CD14-positive monocyte (primary cell): ENCODE measurements at regions not wholly inside any gene's neighbourhood (a gene's known extent, or its start where the extent isn't known, plus 50 kb on each side); places are given as distances from the start of the nearest gene placed in this dataset.

Source experiments
- DNase-seq, 3 donors: peaks; one replicate each; pipeline ENCODE4 v3.0.0-alpha.2; 2011 to 2022
- H2AFZ ChIP-seq: 2 replicates; pipeline ENCODE4 v1.6.0; 2012; ENCODE audit warnings: mild to moderate bottlenecking, low read depth, low read length, inconsistent platforms; ENCODE audit not compliant: insufficient read depth, poor library complexity, severe bottlenecking
- H3K27ac ChIP-seq, 2 donors: 1 replicate in 1 of 2; 2 replicates in 1 of 2; pipeline ENCODE4 v1.5.1; 2012 to 2013; ENCODE audit warnings: low read length in 2 of 2, control low read depth in 1 of 2, inconsistent platforms in 1 of 2, low read depth in 1 of 2, mild to moderate bottlenecking in 1 of 2
- H3K27me3 ChIP-seq, 2 donors: one replicate each; pipeline versions ENCODE4 v1.6.0 to v1.6.1; 2011 to 2013; ENCODE audit warnings: low read length in 2 of 2; ENCODE audit not compliant: control insufficient read depth in 2 of 2, insufficient read depth in 2 of 2
- H3K36me3 ChIP-seq, 2 donors: replicated peaks in 1 of 2; 1 replicate in 1 of 2; 2 replicates in 1 of 2; pipeline versions ENCODE4 v1.5.1 to v1.6.1; 2012 to 2013; ENCODE audit warnings: low read length in 2 of 2, control low read depth in 1 of 2, inconsistent platforms in 1 of 2, mild to moderate bottlenecking in 1 of 2; ENCODE audit not compliant: insufficient read depth in 2 of 2, control insufficient read depth in 1 of 2
- H3K4me1 ChIP-seq, 2 donors: 1 replicate in 1 of 2; 2 replicates in 1 of 2; pipeline versions ENCODE4 v1.5.1 to v1.6.1; 2012 to 2013; ENCODE audit warnings: low read length in 2 of 2, control low read depth in 1 of 2, inconsistent platforms in 1 of 2, mild to moderate bottlenecking in 1 of 2, moderate library complexity in 1 of 2; ENCODE audit not compliant: insufficient read depth in 2 of 2, control insufficient read depth in 1 of 2
- H3K4me2 ChIP-seq: replicated peaks from 2 replicates; pipeline ENCODE3; 2012; ENCODE audit warnings: low read length, moderate library complexity, mild to moderate bottlenecking; ENCODE audit not compliant: poor library complexity, severe bottlenecking; ENCODE audit errors: extremely low read depth
- H3K4me3 ChIP-seq, 3 experiments: fragments of 200-600 bp in 1 of 3; sonication (generic) in 1 of 3; replicated peaks in 1 of 3; 1 replicate in 2 of 3; 2 replicates in 1 of 3; pipeline ENCODE4 v1.5.1; 2011 to 2013; ENCODE audit warnings: low read length in 3 of 3, mild to moderate bottlenecking in 3 of 3, control low read depth in 2 of 3, low read depth in 2 of 3, inconsistent platforms in 1 of 3, moderate library complexity in 1 of 3
- H3K79me2 ChIP-seq: 2 replicates; pipeline ENCODE4 v1.6.0; 2012; ENCODE audit warnings: mild to moderate bottlenecking, control low read depth, inconsistent platforms, low read length, moderate library complexity; ENCODE audit not compliant: insufficient read depth
- H3K9ac ChIP-seq: 2 replicates; pipeline ENCODE4 v1.6.0; 2017; ENCODE audit warnings: low read length, mild to moderate bottlenecking; ENCODE audit not compliant: insufficient read depth, poor library complexity, severe bottlenecking
- H3K9me3 ChIP-seq, 2 donors: replicated peaks in 1 of 2; 1 replicate in 1 of 2; 2 replicates in 1 of 2; pipeline versions ENCODE4 v1.5.1 to v1.6.1; 2012 to 2013; ENCODE audit warnings: low read length in 2 of 2, control low read depth in 1 of 2; ENCODE audit not compliant: control insufficient read depth in 1 of 2, insufficient read depth in 1 of 2
- H4K20me1 ChIP-seq: 2 replicates; pipeline ENCODE4 v1.6.0; 2012; ENCODE audit warnings: mild to moderate bottlenecking, low read length, control low read depth, moderate library complexity; ENCODE audit not compliant: insufficient read depth
- H3K27ac Mint-ChIP-seq, 7 donors: one replicate each; pipeline ENCODE4 v1.8.0; 2020; ENCODE audit warnings: mild to moderate bottlenecking in 7 of 7, mixed read lengths in 7 of 7, moderate library complexity in 6 of 7, inconsistent platforms in 2 of 7
- H3K27me3 Mint-ChIP-seq, 3 donors: one replicate each; pipeline ENCODE4 v1.8.0; 2021 to 2022; ENCODE audit warnings: low read depth in 3 of 3, mild to moderate bottlenecking in 3 of 3, mixed read lengths in 3 of 3, moderate library complexity in 3 of 3, inconsistent platforms in 1 of 3
- H3K36me3 Mint-ChIP-seq, 2 donors: one replicate each; pipeline ENCODE4 v1.8.0; 2020; ENCODE audit warnings: mixed read lengths in 2 of 2, inconsistent platforms in 1 of 2, mild to moderate bottlenecking in 1 of 2
- H3K4me1 Mint-ChIP-seq: one replicate; pipeline ENCODE4 v1.8.0; 2020; ENCODE audit warnings: mild to moderate bottlenecking, mixed read lengths
- H3K4me3 Mint-ChIP-seq, 2 donors: one replicate each; pipeline ENCODE4 v1.8.0; 2020; ENCODE audit warnings: mild to moderate bottlenecking in 2 of 2, mixed read lengths in 2 of 2, moderate library complexity in 1 of 2
- H3K9me3 Mint-ChIP-seq, 7 donors: one replicate each; pipeline ENCODE4 v1.8.0; 2020 to 2022; ENCODE audit warnings: mixed read lengths in 7 of 7, mild to moderate bottlenecking in 6 of 7, moderate library complexity in 6 of 7, inconsistent platforms in 2 of 7
- WGBS: methylation state at CpG from one replicate; pipeline ENCODE4 v1.1.5; 2013; ENCODE audit warnings: missing lambda C conversion rate; ENCODE audit not compliant: insufficient coverage; 5-methylcytosine and 5-hydroxymethylcytosine counted together
- intact Hi-C, 2 donors: fragments of 100-400 bp; cut with micrococcal nuclease; formaldehyde crosslinking; loops; one replicate each; pipeline versions ENCODE4 v1.15.0 to v1.15.1; 2023
- TF ChIP-seq, protein P1 (sequence below): fragments of 200-600 bp; IDR thresholded peaks from one replicate; pipeline ENCODE4 v1.8.0; 2022; ENCODE audit warnings: antibody characterized with exemption, mild to moderate bottlenecking

DNA sequence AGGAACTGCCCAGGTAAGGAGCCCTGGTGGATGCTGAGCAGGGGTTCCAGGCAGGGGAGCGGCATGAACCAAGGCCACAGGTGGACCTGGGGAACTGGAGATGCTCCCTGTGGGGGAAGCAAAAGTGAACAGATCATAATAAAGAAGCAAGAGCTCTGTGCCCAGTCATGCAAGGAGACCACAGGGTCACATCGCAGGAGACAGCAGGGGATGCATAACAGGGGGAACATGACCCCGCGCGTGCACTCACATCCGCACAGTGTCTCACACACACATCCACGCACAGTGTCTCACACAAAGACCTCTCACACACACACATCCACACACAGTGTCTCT lies 473.3 kb upstream of the HS6ST1 start:
- Histone ChIP-seq H3K9ac (no peak overlapping the region), H3K4me2 (no peak overlapping the region), H3K27me3 (no peaks in the 10 kb centered on the region), H3K27ac (no peak overlapping the region), H3K4me3 (no peak overlapping the region), H3K36me3 (no peaks in the 10 kb centered on the region), H3K9me3 (peaks cover 0 to 6% of the 10 kb centered on the region in 2 donors), H2AFZ (no peak overlapping the region), H3K4me1 (no peaks in the 10 kb centered on the region), H3K79me2 (no peaks in the 10 kb centered on the region), H4K20me1 (no peaks in the 10 kb centered on the region)
- Mint-ChIP-seq H3K9me3 (peaks cover 3 to 8% (median 5%) of the 10 kb centered on the region in 7 donors), H3K36me3 (no peaks in the 10 kb centered on the region), H3K27ac (no peak overlapping the region), H3K27me3 (peaks cover 0 to 2% (median 1%) of the 10 kb centered on the region in 3 donors), H3K4me3 (no peak overlapping the region), H3K4me1 (no peaks in the 10 kb centered on the region)
- intact Hi-C loops: no loop called here
- TF ChIP-seq, protein P1, sequence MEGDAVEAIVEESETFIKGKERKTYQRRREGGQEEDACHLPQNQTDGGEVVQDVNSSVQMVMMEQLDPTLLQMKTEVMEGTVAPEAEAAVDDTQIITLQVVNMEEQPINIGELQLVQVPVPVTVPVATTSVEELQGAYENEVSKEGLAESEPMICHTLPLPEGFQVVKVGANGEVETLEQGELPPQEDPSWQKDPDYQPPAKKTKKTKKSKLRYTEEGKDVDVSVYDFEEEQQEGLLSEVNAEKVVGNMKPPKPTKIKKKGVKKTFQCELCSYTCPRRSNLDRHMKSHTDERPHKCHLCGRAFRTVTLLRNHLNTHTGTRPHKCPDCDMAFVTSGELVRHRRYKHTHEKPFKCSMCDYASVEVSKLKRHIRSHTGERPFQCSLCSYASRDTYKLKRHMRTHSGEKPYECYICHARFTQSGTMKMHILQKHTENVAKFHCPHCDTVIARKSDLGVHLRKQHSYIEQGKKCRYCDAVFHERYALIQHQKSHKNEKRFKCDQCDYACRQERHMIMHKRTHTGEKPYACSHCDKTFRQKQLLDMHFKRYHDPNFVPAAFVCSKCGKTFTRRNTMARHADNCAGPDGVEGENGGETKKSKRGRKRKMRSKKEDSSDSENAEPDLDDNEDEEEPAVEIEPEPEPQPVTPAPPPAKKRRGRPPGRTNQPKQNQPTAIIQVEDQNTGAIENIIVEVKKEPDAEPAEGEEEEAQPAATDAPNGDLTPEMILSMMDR: no peak
- WGBS: 81% methylated on average over 6 of the region's 7 CpGs
- no peak for DNase-seq

DNA sequence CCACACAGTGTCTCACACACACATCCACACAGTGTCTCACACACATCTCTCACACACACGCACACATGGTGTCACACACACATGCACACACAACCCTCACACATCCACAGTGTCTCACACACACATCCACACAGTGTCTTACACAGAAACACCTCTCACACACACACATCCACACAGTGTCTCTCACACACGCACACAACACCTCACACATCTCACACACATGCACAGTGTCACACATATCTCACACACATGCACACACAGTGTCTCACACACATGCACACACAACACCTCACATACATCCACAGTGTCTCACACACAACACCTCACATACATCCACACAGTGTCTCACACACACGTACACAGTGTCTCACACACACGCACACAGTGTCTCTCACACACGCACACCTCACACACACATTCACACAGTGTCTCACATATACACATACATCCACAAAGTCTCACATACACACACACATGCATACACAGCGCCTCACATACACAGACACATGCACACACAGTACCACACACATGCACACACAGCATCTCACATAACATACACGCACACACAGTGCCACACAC lies 473.9 kb upstream of the HS6ST1 start:
- no peak overlapping the region for H3K9ac ChIP-seq
- no peak overlapping the region for H2AFZ ChIP-seq
- no peak overlapping the region for H3K27ac ChIP-seq
- H3K36me3 ChIP-seq: no peaks in the 10 kb centered on the region
- DNase-seq: no peak
- no peaks in the 10 kb centered on the region for H3K79me2 ChIP-seq
- Mint-ChIP-seq H3K4me1 (no peaks in the 10 kb centered on the region), H3K27me3 (peaks cover 0 to 2% (median 1%) of the 10 kb centered on the region in 3 donors), H3K36me3 (no peaks in the 10 kb centered on the region), H3K4me3 (no peak overlapping the region), H3K27ac (no peak overlapping the region), H3K9me3 (peaks cover 3 to 8% (median 5%) of the 10 kb centered on the region in 7 donors)
- TF ChIP-seq, protein P1: no peak
- intact Hi-C loops: no loop called here
- H3K4me1 ChIP-seq: no peaks in the 10 kb centered on the region
- no peaks in the 10 kb centered on the region for H4K20me1 ChIP-seq
- no peak overlapping the region for H3K4me2 ChIP-seq
- 94% methylated on average over 6 of the region's 7 CpGs for WGBS
- peaks cover 0 to 6% of the 10 kb centered on the region in 2 donors for H3K9me3 ChIP-seq
- H3K4me3 ChIP-seq: no peak overlapping the region
- no peaks in the 10 kb centered on the region for H3K27me3 ChIP-seq
